CD4-positive, alpha-beta memory T cell (primary cell): ENCODE measurements at regions not wholly inside any gene's neighbourhood (a gene's known extent, or its start where the extent isn't known, plus 50 kb on each side); places are given as distances from the start of the nearest gene placed in this dataset.
A peak's percentile ranks its signal among the peaks of the same experiment; 100 is the strongest.
"Not testable (repeated sequence)": the region's sequence is repeated elsewhere in the genome, so short reads cannot be mapped to it uniquely, and the experiment has no call there.

ENCODE experiments used
- CTCF ChIA-PET: fragments of 350-600 bp; sonication (Branson Sonifier 250); formaldehyde crosslinking; loops from one replicate; lab custom pipeline; 2021; ENCODE audit warnings: inconsistent platforms; ENCODE audit not compliant: partially characterized antibody; lab: Charles Lee
- POLR2A ChIA-PET: fragments of 350-600 bp; sonication (Branson Sonifier 250); formaldehyde crosslinking; loops from one replicate; lab custom pipeline; 2021; ENCODE audit not compliant: partially characterized antibody; lab: Charles Lee
- DNase-seq, 5 donors: peaks; one replicate each; pipeline versions ENCODE4 v3.0.0 to v3.0.0-alpha.2; 2020 to 2022; ENCODE audit warnings: mixed read lengths in 1 of 5
- H3K27ac ChIP-seq: one replicate; pipeline ENCODE4 v1.7.0; 2013; ENCODE audit warnings: low read depth, low read length
- H3K27me3 ChIP-seq: 2 replicates; pipeline ENCODE4 v1.7.0; 2013; ENCODE audit warnings: mild to moderate bottlenecking, low read length, moderate library complexity; ENCODE audit not compliant: insufficient read depth
- H3K36me3 ChIP-seq: 2 replicates; pipeline ENCODE4 v1.7.0; 2013; ENCODE audit warnings: mild to moderate bottlenecking, low read length, moderate library complexity; ENCODE audit not compliant: insufficient read depth
- H3K4me1 ChIP-seq: 2 replicates; pipeline ENCODE4 v1.7.0; 2013; ENCODE audit warnings: mild to moderate bottlenecking, low read length, moderate library complexity; ENCODE audit not compliant: insufficient read depth
- H3K4me3 ChIP-seq, 2 donors: one replicate each; pipeline ENCODE4 v1.7.0; 2013; ENCODE audit warnings: low read length in 2 of 2, mild to moderate bottlenecking in 1 of 2
- H3K9me3 ChIP-seq, 2 donors: one replicate each; pipeline ENCODE4 v1.7.0; 2013; ENCODE audit warnings: low read length in 2 of 2, control low read depth in 1 of 2; ENCODE audit not compliant: control insufficient read depth in 1 of 2
- H3K27ac Mint-ChIP-seq, 7 donors: one replicate each; pipeline ENCODE4 v1.8.0; 2020 to 2021; ENCODE audit warnings: mixed read lengths in 7 of 7, mild to moderate bottlenecking in 6 of 7, inconsistent platforms in 3 of 7, moderate library complexity in 3 of 7
- H3K27me3 Mint-ChIP-seq, 2 donors: one replicate each; pipeline ENCODE4 v1.8.0; 2020 to 2021; ENCODE audit warnings: mixed read lengths in 2 of 2
- H3K36me3 Mint-ChIP-seq, 2 donors: one replicate each; pipeline ENCODE4 v1.8.0; 2020 to 2021; ENCODE audit warnings: mixed read lengths in 2 of 2, inconsistent platforms in 1 of 2, mild to moderate bottlenecking in 1 of 2
- H3K4me1 Mint-ChIP-seq, 4 donors: one replicate each; pipeline ENCODE4 v1.8.0; 2020 to 2021; ENCODE audit warnings: mixed read lengths in 4 of 4, mild to moderate bottlenecking in 1 of 4
- H3K4me3 Mint-ChIP-seq, 8 donors: one replicate each; pipeline ENCODE4 v1.8.0; 2020 to 2021; ENCODE audit warnings: mixed read lengths in 8 of 8, mild to moderate bottlenecking in 7 of 8, moderate library complexity in 6 of 8, inconsistent platforms in 3 of 8
- H3K9me3 Mint-ChIP-seq, 8 donors: one replicate each; pipeline ENCODE4 v1.8.0; 2020 to 2021; ENCODE audit warnings: mixed read lengths in 8 of 8, mild to moderate bottlenecking in 5 of 8, inconsistent platforms in 3 of 8, moderate library complexity in 1 of 8
- intact Hi-C: fragments of 100-400 bp; cut with micrococcal nuclease; formaldehyde crosslinking; loops from one replicate; pipeline ENCODE4 v1.15.1; 2023

DNA sequence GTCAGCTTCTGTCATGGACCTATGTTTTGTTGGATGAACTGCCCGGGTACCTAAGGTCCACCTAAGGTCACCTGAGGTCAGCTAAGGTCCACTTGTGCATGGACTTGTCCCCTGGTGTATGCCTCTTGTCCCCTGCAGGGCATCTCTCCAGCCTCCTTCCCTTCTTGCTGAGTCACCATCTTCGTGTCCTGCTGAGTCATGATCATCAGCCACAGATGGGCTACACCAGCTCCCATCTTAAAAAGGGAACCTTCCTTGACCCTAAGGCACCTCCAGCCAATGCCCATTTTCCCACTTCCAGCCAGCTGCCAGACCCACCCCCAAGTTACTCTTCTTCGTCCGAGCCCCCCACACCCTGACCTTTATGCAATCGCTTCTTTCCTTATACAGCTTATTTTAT lies 544.9 kb downstream of the TBC1D22A start:
- Histone ChIP-seq H3K9me3 (no peaks in the 10 kb centered on the region), H3K36me3 (no peaks in the 10 kb centered on the region), H3K27ac (no peak overlapping the region), H3K27me3 (no peaks in the 10 kb centered on the region), H3K4me3 (no peak overlapping the region), H3K4me1 (no peaks in the 10 kb centered on the region)
- Mint-ChIP-seq H3K4me1 (no peaks in the 10 kb centered on the region), H3K4me3 (no peak overlapping the region), H3K36me3 (no peaks in the 10 kb centered on the region), H3K27me3 (no peaks in the 10 kb centered on the region), H3K9me3 (peaks cover 0 to 4% (median 3%) of the 10 kb centered on the region in 8 donors), H3K27ac (no peak overlapping the region)
- ChIA-PET CTCF (no interaction called here), POLR2A (no interaction called here)
- intact Hi-C loops, result no loop called here
- no peak for DNase-seq

DNA sequence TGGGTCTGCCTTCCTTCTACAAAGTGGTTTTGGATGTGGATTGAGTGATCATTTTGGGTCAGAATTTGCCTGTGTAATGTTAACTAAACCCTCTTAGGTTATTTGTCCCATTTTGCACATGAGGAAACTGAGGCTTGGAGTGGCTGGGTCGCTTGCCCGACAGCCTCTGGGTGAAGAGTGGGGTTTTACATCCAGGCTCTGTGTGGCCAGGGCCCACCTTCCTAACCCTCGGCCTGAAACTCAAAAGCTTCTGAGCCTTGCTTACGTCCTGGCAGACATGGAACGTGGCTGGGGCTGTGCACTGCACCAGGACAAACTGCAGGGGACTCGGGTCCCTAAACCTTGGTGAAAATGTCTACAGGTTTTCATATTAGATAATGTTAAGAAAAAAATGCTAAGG lies 542.4 kb downstream of the TBC1D22A start:
- no peaks in the 10 kb centered on the region for H3K27me3 ChIP-seq
- no peaks in the 10 kb centered on the region for H3K4me1 ChIP-seq
- intact Hi-C loops, result no loop called here
- Mint-ChIP-seq H3K9me3 (peaks cover 0 to 3% (median under 1%) of the 10 kb centered on the region in 8 donors), H3K36me3 (no peaks in the 10 kb centered on the region), H3K27me3 (no peaks in the 10 kb centered on the region), H3K4me3 (no peak overlapping the region), H3K27ac (peak overlapping the region in 1 of 7 donors; percentile 65), H3K4me1 (no peaks in the 10 kb centered on the region)
- no peak overlapping the region for H3K4me3 ChIP-seq
- ChIA-PET CTCF (no interaction called here), POLR2A (no interaction called here)
- no peak for DNase-seq
- no peak overlapping the region for H3K27ac ChIP-seq
- H3K9me3 ChIP-seq, result no peaks in the 10 kb centered on the region
- H3K36me3 ChIP-seq, result no peaks in the 10 kb centered on the region

DNA sequence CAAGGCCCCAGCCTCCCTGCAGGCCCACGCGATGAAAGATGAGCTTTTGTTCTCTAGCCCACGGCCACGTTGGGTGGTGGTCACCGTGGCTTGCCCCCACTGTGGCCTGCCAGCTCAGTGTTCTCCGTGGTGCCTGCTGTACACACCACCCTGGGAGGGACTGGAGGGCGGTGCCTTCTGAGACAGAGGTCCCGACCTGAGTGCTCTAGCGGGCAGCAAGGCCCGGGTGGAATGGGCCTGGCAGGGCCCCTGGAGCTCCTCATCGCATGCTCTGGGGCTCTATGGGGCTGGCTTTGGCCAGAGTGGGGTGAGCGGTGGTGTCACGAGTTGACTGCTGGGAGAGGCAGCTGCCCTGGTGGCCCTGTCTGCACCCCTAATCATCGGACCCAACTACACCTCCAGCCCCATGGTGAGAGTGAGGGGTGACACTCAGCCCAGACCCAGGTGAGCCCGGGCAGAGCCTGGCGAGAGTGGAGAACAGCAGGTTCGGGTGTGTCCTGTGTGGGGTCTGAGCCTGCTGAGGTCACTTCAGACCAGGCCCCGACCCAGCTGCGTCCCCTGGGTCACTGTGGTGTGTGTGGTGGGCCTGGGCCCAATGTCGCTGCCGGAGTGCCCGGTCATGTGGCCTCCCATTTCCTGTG lies 541.9 kb downstream of the TBC1D22A start:
- Histone ChIP-seq H3K27me3 (no peaks in the 10 kb centered on the region), H3K4me1 (no peaks in the 10 kb centered on the region), H3K9me3 (no peaks in the 10 kb centered on the region), H3K36me3 (no peaks in the 10 kb centered on the region), H3K4me3 (no peak overlapping the region), H3K27ac (no peak overlapping the region)
- H3K36me3 Mint-ChIP-seq, result no peaks in the 10 kb centered on the region
- no peaks in the 10 kb centered on the region for H3K27me3 Mint-ChIP-seq
- peak overlapping the region in 1 of 7 donors; percentile 65 for H3K27ac Mint-ChIP-seq
- CTCF ChIA-PET, result no interaction called here
- intact Hi-C loops, result no loop called here
- POLR2A ChIA-PET, result no interaction called here
- no peak overlapping the region for H3K4me3 Mint-ChIP-seq
- H3K9me3 Mint-ChIP-seq, result peaks cover 0 to 3% (median under 1%) of the 10 kb centered on the region in 8 donors
- no peak for DNase-seq
- no peaks in the 10 kb centered on the region for H3K4me1 Mint-ChIP-seq

DNA sequence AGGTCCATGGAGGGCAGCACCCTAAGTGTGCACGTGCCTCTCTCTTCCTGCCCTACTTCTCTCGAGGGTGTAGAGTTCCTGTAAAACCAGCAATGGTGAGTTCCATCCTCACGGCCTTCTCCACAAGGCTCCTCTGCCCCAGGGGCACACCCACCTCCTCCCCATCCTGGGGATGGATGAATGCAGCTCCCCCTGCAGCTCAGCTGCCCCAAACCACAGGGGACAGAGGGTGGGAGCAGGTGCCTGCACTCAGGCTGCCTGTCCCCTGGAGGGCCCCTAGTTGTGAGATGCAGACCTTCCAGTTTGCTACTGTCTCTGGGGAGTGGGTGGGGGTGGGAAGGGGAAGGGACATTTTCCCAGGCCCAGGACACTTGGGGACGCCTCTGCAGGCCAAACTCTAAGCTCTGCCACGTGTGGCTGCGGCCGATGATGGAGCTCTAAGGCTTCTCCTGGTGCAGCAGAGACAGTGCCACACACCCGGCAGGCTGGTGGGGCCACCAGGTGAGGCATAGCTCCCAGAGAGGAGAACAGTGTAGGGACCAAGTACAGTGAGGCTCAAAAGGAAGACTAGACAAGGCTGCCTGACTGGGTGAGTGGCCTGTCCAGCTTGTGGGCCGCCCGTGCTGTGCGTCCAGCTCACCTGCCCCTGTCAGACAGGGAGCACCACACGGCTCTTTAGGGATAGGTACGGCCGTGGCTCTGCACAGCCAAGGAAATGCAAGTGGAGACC lies 540.9 kb downstream of the TBC1D22A start:
- H3K27ac Mint-ChIP-seq, result no peak overlapping the region
- Histone ChIP-seq H3K27me3 (no peaks in the 10 kb centered on the region), H3K27ac (no peak overlapping the region), H3K4me1 (no peaks in the 10 kb centered on the region), H3K9me3 (no peaks in the 10 kb centered on the region), H3K4me3 (no peak overlapping the region), H3K36me3 (no peaks in the 10 kb centered on the region)
- CTCF ChIA-PET, result no interaction called here
- no peaks in the 10 kb centered on the region for H3K36me3 Mint-ChIP-seq
- intact Hi-C loops, result no loop called here
- POLR2A ChIA-PET, result no interaction called here
- H3K9me3 Mint-ChIP-seq, result peaks cover 0 to 3% (median under 1%) of the 10 kb centered on the region in 8 donors
- no peaks in the 10 kb centered on the region for H3K4me1 Mint-ChIP-seq
- H3K27me3 Mint-ChIP-seq, result no peaks in the 10 kb centered on the region
- H3K4me3 Mint-ChIP-seq, result no peak overlapping the region
- DNase-seq, result no peak

DNA sequence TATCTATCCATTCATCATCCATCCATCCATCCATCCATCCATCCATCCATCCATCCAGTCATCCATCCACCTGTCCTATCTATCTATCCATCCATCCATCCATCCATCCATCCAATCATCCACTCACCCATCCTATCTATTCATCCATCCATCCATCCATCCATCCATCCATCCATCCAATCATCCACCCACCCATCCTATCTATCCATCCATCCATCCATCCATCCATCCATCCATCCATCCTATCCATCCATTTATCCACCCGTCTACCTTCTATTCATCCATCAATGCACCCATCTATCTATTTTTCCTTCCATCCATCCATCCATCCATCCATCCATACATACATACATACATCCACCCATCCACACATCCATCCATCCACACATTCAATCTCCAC lies 540.1 kb downstream of the TBC1D22A start:
- POLR2A ChIA-PET, H3K27me3 ChIP-seq, DNase-seq, H3K4me3 Mint-ChIP-seq, CTCF ChIA-PET, H3K36me3 ChIP-seq, H3K36me3 Mint-ChIP-seq, H3K4me1 ChIP-seq, H3K9me3 ChIP-seq, H3K4me3 ChIP-seq, H3K9me3 Mint-ChIP-seq, intact Hi-C loops, H3K27ac ChIP-seq, H3K27ac Mint-ChIP-seq, H3K4me1 Mint-ChIP-seq, H3K27me3 Mint-ChIP-seq: not testable (repeated sequence)

DNA sequence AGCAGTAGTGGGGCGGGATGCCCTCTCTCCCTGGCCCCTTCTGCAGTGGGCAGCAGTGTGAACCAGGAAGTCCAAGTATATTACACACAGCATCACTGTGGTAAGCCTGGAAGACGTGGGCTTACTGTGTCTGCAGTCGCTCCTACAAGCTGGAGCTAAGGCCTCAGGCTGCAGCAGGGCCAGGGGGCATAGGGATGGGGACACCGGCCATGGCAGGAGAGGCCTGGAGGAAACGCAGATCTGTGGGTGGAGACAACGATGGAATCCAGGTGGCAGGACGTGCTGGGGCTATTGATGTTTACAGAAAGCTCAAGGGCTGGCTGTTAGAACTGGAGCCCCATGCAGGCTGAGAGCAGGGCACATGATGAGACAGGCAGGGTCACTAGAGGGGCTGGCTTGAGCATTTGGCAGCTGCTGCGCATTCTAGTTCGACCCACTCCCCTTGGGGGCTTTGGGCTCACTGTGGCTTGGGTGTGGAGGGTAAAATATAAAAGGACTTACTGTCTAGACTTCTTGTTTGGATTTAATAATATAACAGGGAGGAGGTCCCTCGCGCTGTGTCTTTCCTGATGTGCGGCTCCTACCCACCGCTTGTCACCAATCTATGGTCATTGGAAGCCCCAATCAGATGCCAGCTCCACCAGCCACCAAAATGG lies 539.5 kb downstream of the TBC1D22A start:
- H3K27ac Mint-ChIP-seq, result no peak overlapping the region

DNA sequence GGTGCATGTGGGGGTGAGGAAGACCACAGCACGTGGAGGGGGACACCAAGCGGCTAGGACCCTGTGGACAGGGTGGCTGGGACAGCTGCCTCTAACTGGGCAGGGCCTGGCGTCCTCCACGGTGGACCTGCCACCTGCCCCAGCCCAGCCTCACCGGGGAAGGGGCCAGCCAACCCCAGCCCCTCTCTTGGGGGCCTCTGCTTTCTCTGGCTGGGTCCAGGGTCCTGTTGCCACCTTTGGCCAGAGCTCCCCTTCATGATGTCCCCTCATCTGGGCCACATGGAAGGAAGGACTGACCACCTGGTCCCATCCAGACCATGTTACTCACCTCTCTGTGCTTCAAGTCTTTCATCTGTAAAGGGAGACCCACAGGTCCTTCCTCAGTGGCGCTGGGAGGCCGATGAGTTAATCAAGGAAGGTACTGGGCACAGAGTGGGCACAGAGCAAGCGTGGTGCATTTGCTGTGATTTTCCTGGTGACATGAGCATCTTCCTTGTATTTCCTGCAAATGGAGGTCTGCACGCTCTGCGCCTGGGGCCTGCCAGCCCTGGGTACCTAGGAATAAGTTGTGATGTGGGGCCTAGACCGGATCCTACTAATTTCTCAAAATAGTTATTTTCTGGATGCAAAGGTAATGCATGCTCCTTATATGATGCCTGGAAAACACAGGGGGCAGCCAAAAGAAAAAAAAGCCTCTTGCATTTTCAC lies 538.4 kb downstream of the TBC1D22A start:
- Histone ChIP-seq H3K27me3 (no peaks in the 10 kb centered on the region), H3K4me1 (no peaks in the 10 kb centered on the region), H3K9me3 (no peaks in the 10 kb centered on the region), H3K4me3 (no peak overlapping the region), H3K36me3 (no peaks in the 10 kb centered on the region), H3K27ac (no peak overlapping the region)
- intact Hi-C loops, result no loop called here
- ChIA-PET POLR2A (no interaction called here), CTCF (no interaction called here)
- H3K27me3 Mint-ChIP-seq, result no peaks in the 10 kb centered on the region
- no peak for DNase-seq
- no peak overlapping the region for H3K27ac Mint-ChIP-seq
- H3K4me3 Mint-ChIP-seq, result no peak overlapping the region
- no peaks in the 10 kb centered on the region for H3K36me3 Mint-ChIP-seq
- no peaks in the 10 kb centered on the region for H3K4me1 Mint-ChIP-seq
- H3K9me3 Mint-ChIP-seq, result peaks cover 0 to 2% (median 0%) of the 10 kb centered on the region in 8 donors

More for the DNA sequence above, 539.5 kb downstream of the TBC1D22A start:
- Histone ChIP-seq H3K27ac (no peak overlapping the region), H3K27me3 (no peaks in the 10 kb centered on the region), H3K36me3 (no peaks in the 10 kb centered on the region), H3K4me3 (no peak overlapping the region), H3K4me1 (no peaks in the 10 kb centered on the region), H3K9me3 (no peaks in the 10 kb centered on the region)
- Mint-ChIP-seq H3K36me3 (no peaks in the 10 kb centered on the region), H3K9me3 (peaks cover 0 to 2% (median under 1%) of the 10 kb centered on the region in 8 donors), H3K4me3 (no peak overlapping the region), H3K4me1 (no peaks in the 10 kb centered on the region), H3K27me3 (no peaks in the 10 kb centered on the region)
- ChIA-PET CTCF (no interaction called here), POLR2A (no interaction called here)
- DNase-seq, result no peak
- intact Hi-C loops, result no loop called here
